MM.1S (cell line): ENCODE measurements at regions not wholly inside any gene's neighbourhood (a gene's known extent, or its start where the extent isn't known, plus 50 kb on each side); places are given as distances from the start of the nearest gene placed in this dataset.

Source experiments
- DNase-seq: peaks from one replicate; pipeline ENCODE4 v3.0.0-alpha.2; 2015
- H2AFZ ChIP-seq: fragments of 300-600 bp; sonication (generic); 2 replicates; pipeline ENCODE4 v1.6.0; 2016; ENCODE audit warnings: antibody characterized with exemption, low read length
- H3F3A ChIP-seq: fragments of 300-600 bp; sonication (generic); 2 replicates; pipeline ENCODE4 v1.6.1; 2016; ENCODE audit warnings: mild to moderate bottlenecking, antibody characterized with exemption, low read length, moderate library complexity, mixed read lengths; ENCODE audit not compliant: insufficient read depth
- H3K27ac ChIP-seq: fragments of 300-600 bp; sonication (generic); 2 replicates; pipeline ENCODE4 v1.5.1; 2016; ENCODE audit warnings: mild to moderate bottlenecking, low read length
- H3K27me3 ChIP-seq: fragments of 300-600 bp; sonication (generic); replicated peaks from 2 replicates; pipeline ENCODE4 v1.6.0; 2016; ENCODE audit warnings: low read length; ENCODE audit not compliant: insufficient read depth
- H3K36me3 ChIP-seq: fragments of 300-600 bp; sonication (generic); replicated peaks from 2 replicates; pipeline ENCODE4 v1.6.1; 2016; ENCODE audit warnings: mild to moderate bottlenecking, low read length, mixed read lengths; ENCODE audit not compliant: insufficient read depth
- H3K4me1 ChIP-seq: fragments of 300-600 bp; sonication (generic); 2 replicates; pipeline ENCODE4 v1.6.1; 2016; ENCODE audit warnings: low read length, mixed read lengths
- H3K4me2 ChIP-seq: fragments of 300-600 bp; sonication (generic); 2 replicates; pipeline ENCODE4 v1.6.0; 2016; ENCODE audit warnings: low read depth, low read length
- H3K4me3 ChIP-seq: fragments of 300-600 bp; sonication (generic); 2 replicates; pipeline ENCODE4 v1.5.1; 2016; ENCODE audit warnings: low read length, mixed read lengths
- H3K79me2 ChIP-seq: fragments of 300-600 bp; sonication (generic); 2 replicates; pipeline ENCODE4 v1.6.1; 2016; ENCODE audit warnings: mixed run types, low read length, mixed read lengths
- H3K9ac ChIP-seq: fragments of 300-600 bp; sonication (generic); 2 replicates; pipeline ENCODE4 v1.6.1; 2016; ENCODE audit warnings: low read length, mixed read lengths
- H3K9me2 ChIP-seq: fragments of 300-600 bp; sonication (generic); replicated peaks from 2 replicates; pipeline ENCODE4 v1.6.1; 2016; ENCODE audit warnings: mild to moderate bottlenecking, low read length, mixed read lengths; ENCODE audit not compliant: insufficient read depth
- H3K9me3 ChIP-seq: fragments of 300-600 bp; sonication (generic); replicated peaks from 2 replicates; pipeline ENCODE4 v1.6.1; 2016; ENCODE audit warnings: mild to moderate bottlenecking, low read length, mixed read lengths; ENCODE audit not compliant: insufficient read depth
- H4K20me1 ChIP-seq: fragments of 300-600 bp; sonication (generic); 2 replicates; pipeline ENCODE4 v1.6.1; 2016; ENCODE audit warnings: mild to moderate bottlenecking, low read length, moderate library complexity, mixed read lengths; ENCODE audit not compliant: insufficient read depth
- CTCF ChIP-seq: fragments of 300-600 bp; sonication (generic); IDR thresholded peaks from 2 replicates; pipeline ENCODE4 v1.5.1; 2016; ENCODE audit warnings: antibody characterized with exemption, low read length, mixed read lengths
- EZH2 ChIP-seq: fragments of 300-600 bp; sonication (generic); optimal IDR thresholded peaks from 2 replicates; pipeline ENCODE3; 2017; ENCODE audit warnings: low read depth, mild to moderate bottlenecking, antibody characterized with exemption, low read length, mixed read lengths
- EZH2phosphoT487 ChIP-seq: fragments of 300-600 bp; sonication (generic); IDR thresholded peaks from 2 replicates; pipeline ENCODE4 v1.6.1; 2018; ENCODE audit warnings: antibody characterized with exemption, low read length

- Histone ChIP-seq H3K36me3 (no peaks in the 10 kb centered on the region), H3F3A (no peaks in the 10 kb centered on the region), H3K27me3 (no peaks in the 10 kb centered on the region), H3K9me2 (no peaks in the 10 kb centered on the region), H4K20me1 (no peaks in the 10 kb centered on the region), H3K79me2 (no peaks in the 10 kb centered on the region), H2AFZ (no peak overlapping the region), H3K9ac (no peak overlapping the region), H3K9me3 (no peaks in the 10 kb centered on the region), H3K27ac (no peak overlapping the region), H3K4me1 (no peaks in the 10 kb centered on the region), H3K4me2 (no peak overlapping the region), H3K4me3 (no peak overlapping the region)
- no peak for DNase-seq
- TF ChIP-seq EZH2phosphoT487 (no peak), CTCF (no peak), EZH2 (no peak)
Measured at GRCh38 chr6:6867404-6867799, 240.4 kb upstream of the RREB1 start.

- Histone ChIP-seq H3K27ac (no peak overlapping the region), H4K20me1 (no peaks in the 10 kb centered on the region), H3K4me1 (no peaks in the 10 kb centered on the region), H3K9me3 (no peaks in the 10 kb centered on the region), H3K9me2 (no peaks in the 10 kb centered on the region), H3K79me2 (no peaks in the 10 kb centered on the region), H3F3A (no peaks in the 10 kb centered on the region), H3K4me2 (no peak overlapping the region), H3K4me3 (no peak overlapping the region), H3K9ac (no peak overlapping the region), H3K36me3 (no peaks in the 10 kb centered on the region), H3K27me3 (no peaks in the 10 kb centered on the region), H2AFZ (no peak overlapping the region)
- TF ChIP-seq CTCF = no peak
- TF ChIP-seq EZH2phosphoT487 = no peak
- no peak for TF ChIP-seq EZH2
- no peak for DNase-seq
Measured at GRCh38 chr6:6869094-6869493, 238.7 kb upstream of the RREB1 start.

- Histone ChIP-seq H3F3A (no peaks in the 10 kb centered on the region), H3K79me2 (no peaks in the 10 kb centered on the region), H3K4me1 (no peaks in the 10 kb centered on the region), H3K9me2 (no peaks in the 10 kb centered on the region), H3K36me3 (no peaks in the 10 kb centered on the region), H3K9ac (no peak overlapping the region), H3K27ac (no peak overlapping the region), H3K4me3 (no peak overlapping the region), H3K4me2 (no peak overlapping the region), H3K27me3 (no peaks in the 10 kb centered on the region), H4K20me1 (no peaks in the 10 kb centered on the region), H3K9me3 (no peaks in the 10 kb centered on the region), H2AFZ (no peak overlapping the region)
- DNase-seq = no peak
- no peak for TF ChIP-seq EZH2
- TF ChIP-seq CTCF = no peak
- no peak for TF ChIP-seq EZH2phosphoT487
Measured at GRCh38 chr6:6870921-6871320, 236.8 kb upstream of the RREB1 start.
